ENCODE measurements at regions not wholly inside any gene's neighbourhood (a gene's known extent, or its start where the extent isn't known, plus 50 kb on each side); places are given as distances from the start of the nearest gene placed in this dataset.
"Not testable (repeated sequence)": the region's sequence is repeated elsewhere in the genome, so short reads cannot be mapped to it uniquely, and the experiment has no call there.

DNA sequence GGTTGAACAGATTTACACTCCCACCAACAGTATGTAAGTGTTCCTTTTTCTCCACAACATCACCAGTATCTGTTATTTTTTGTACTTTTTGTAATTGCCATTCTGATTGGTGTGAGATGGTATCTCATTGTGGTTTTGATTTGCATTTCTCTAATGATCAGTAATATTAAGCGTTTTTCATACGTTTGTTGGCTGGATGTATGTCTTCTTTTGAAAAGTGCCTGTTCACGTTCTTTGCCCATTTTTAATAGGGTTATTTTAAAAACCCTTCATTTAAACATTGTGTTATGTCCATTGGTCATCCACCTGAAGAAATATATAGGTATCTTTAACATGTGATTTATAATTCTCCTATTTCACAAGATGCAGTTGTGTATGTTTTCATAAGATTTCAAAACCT is 291.3 kb downstream of the SEMA3D start:
- Histone ChIP-seq H3K9me3 (ENCODE audit: control insufficient read depth, insufficient read depth, low read length) (no peaks in the 10 kb centered on the region), H3K36me3 (ENCODE audit: control insufficient read depth, insufficient read depth, low read length) (no peaks in the 10 kb centered on the region), H3K4me1 (ENCODE audit: control insufficient read depth, insufficient read depth, low read length) (no peaks in the 10 kb centered on the region), H3K27ac (ENCODE audit: low read depth, low read length) (no peak overlapping the region), H3K4me3 (ENCODE audit: low read depth, low read length) (no peak overlapping the region), H3K27me3 (ENCODE audit: control insufficient read depth, insufficient read depth, low read length) (no peaks in the 10 kb centered on the region)
- DNase-seq (ENCODE audit: low read depth in 4 of 6, low spot score in 6 of 6): no peak
- no CpG with 5 or more reads among the region's 3 CpGs for WGBS (ENCODE audit: insufficient coverage)

- not testable (repeated sequence) for H3K36me3 ChIP-seq (ENCODE audit: control insufficient read depth, insufficient read depth, low read length); H3K4me3 ChIP-seq (ENCODE audit: low read depth, low read length)
- no CpG with 5 or more reads among the region's 1 CpG for WGBS (ENCODE audit: insufficient coverage)
Observed at GRCh38 chr7:84883570-84883969, 303.3 kb downstream of the SEMA3D start.

DNA sequence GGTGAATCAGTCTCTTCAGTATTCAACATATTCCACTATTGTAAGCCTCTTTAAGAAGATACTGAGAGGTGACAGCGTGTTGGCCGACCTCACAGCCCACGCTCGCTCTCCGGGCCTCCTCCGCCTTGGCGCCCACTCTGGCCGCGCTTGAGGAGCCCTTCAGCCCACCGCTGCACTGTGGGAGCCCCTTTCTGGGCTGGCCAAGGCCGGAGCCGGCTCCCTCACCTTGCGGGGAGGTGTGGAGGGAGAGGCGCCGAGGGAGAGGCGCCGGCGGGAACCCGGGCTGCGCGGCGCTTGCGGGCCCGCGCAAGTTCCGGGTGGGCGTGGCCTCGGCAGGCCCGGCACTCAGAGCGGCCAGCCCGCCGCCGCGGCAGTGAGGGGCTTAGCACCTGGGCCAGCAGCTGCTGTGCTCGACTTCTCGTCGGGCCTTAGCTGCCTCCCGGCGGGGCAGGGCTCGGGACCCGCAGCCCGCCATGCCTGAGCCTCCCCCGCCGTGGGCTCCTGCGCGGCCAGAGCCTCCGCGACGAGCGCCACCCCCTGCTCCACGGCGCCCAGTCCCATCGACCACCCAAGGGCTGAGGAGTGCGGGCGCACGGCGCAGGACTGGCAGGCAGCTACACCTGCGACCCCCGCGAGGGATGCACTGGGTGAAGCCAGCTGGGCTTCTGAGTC is 306.4 kb downstream of the SEMA3D start:
- 96% methylated on average over 54 of the region's 60 CpGs for WGBS (ENCODE audit: insufficient coverage)
- not testable (repeated sequence) for DNase-seq (ENCODE audit: low read depth in 4 of 6, low spot score in 6 of 6); H3K9me3 ChIP-seq (ENCODE audit: control insufficient read depth, insufficient read depth, low read length)

More at GRCh38 chr7:84883570-84883969, 303.3 kb downstream of the SEMA3D start:
- H3K9me3 ChIP-seq (ENCODE audit: control insufficient read depth, insufficient read depth, low read length); H3K27ac ChIP-seq (ENCODE audit: low read depth, low read length); H3K27me3 ChIP-seq (ENCODE audit: control insufficient read depth, insufficient read depth, low read length); H3K4me1 ChIP-seq (ENCODE audit: control insufficient read depth, insufficient read depth, low read length); DNase-seq (ENCODE audit: low read depth in 4 of 6, low spot score in 6 of 6): not testable (repeated sequence)

GRCh38 chr7:84879570-84880325 is 307.1 kb downstream of the SEMA3D start:
- no peak overlapping the region for H3K27ac ChIP-seq (ENCODE audit: low read depth, low read length)
- no peaks in the 10 kb centered on the region for H3K9me3 ChIP-seq (ENCODE audit: control insufficient read depth, insufficient read depth, low read length)
- no CpG with 5 or more reads among the region's 3 CpGs for WGBS (ENCODE audit: insufficient coverage)
- no peaks in the 10 kb centered on the region for H3K27me3 ChIP-seq (ENCODE audit: control insufficient read depth, insufficient read depth, low read length)
- peak in 2 of 6 donors; percentile 14 to 53 for DNase-seq (ENCODE audit: low read depth in 4 of 6, low spot score in 6 of 6)
- no peak overlapping the region for H3K4me3 ChIP-seq (ENCODE audit: low read depth, low read length)
- H3K4me1 ChIP-seq (ENCODE audit: control insufficient read depth, insufficient read depth, low read length): no peaks in the 10 kb centered on the region
- no peaks in the 10 kb centered on the region for H3K36me3 ChIP-seq (ENCODE audit: control insufficient read depth, insufficient read depth, low read length)

More for the DNA sequence above, 306.4 kb downstream of the SEMA3D start:
- not testable (repeated sequence) for H3K27me3 ChIP-seq (ENCODE audit: control insufficient read depth, insufficient read depth, low read length); H3K4me3 ChIP-seq (ENCODE audit: low read depth, low read length); H3K4me1 ChIP-seq (ENCODE audit: control insufficient read depth, insufficient read depth, low read length); H3K27ac ChIP-seq (ENCODE audit: low read depth, low read length); H3K36me3 ChIP-seq (ENCODE audit: control insufficient read depth, insufficient read depth, low read length)

DNA sequence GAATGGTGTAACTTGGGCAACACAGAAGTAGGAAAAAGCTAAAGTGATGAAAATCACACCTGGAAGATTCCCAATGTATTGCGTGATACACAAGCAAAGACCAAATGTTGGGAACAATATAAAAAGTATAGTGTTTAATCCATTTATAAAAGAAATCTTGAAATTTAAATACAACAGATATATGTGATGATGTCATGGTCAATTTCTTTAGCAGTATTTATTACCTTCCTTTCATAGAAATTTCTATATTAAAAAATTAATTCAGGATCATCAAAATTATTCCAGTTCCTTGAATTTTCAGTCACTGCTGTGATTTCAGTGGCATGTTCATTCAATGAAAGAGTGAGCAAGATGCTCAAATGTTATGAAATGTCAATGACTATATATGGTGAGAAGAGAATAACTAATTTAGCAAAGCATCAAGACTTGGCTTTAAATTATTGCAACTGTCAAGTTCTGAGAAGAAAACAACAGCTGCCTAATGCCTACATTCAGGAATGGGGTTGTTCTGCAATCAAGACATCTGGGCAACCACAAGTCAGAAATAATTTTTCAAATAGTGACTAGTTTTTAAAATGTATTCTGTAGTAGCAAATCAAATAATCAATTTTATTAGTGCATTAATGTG is 308.8 kb downstream of the SEMA3D start:
- no peaks in the 10 kb centered on the region for H3K4me1 ChIP-seq (ENCODE audit: control insufficient read depth, insufficient read depth, low read length)
- H3K9me3 ChIP-seq (ENCODE audit: control insufficient read depth, insufficient read depth, low read length): no peaks in the 10 kb centered on the region
- no peaks in the 10 kb centered on the region for H3K36me3 ChIP-seq (ENCODE audit: control insufficient read depth, insufficient read depth, low read length)
- H3K27me3 ChIP-seq (ENCODE audit: control insufficient read depth, insufficient read depth, low read length): no peaks in the 10 kb centered on the region
- H3K27ac ChIP-seq (ENCODE audit: low read depth, low read length): no peak overlapping the region
- peak in 1 of 6 donors; percentile 14 for DNase-seq (ENCODE audit: low read depth in 4 of 6, low spot score in 6 of 6)
- H3K4me3 ChIP-seq (ENCODE audit: low read depth, low read length): no peak overlapping the region
- no CpG with 5 or more reads among the region's 1 CpG for WGBS (ENCODE audit: insufficient coverage)

- 96% methylated on average over 16 of the region's 16 CpGs for WGBS (ENCODE audit: insufficient coverage)
Observed at GRCh38 chr7:84876061-84876821, 310.6 kb downstream of the SEMA3D start.

GRCh38 chr7:84865560-84865959 is 321.3 kb downstream of the SEMA3D start:
- Histone ChIP-seq H3K27ac (ENCODE audit: low read depth, low read length) (no peak overlapping the region), H3K36me3 (ENCODE audit: control insufficient read depth, insufficient read depth, low read length) (no peaks in the 10 kb centered on the region), H3K27me3 (ENCODE audit: control insufficient read depth, insufficient read depth, low read length) (no peaks in the 10 kb centered on the region), H3K4me1 (ENCODE audit: control insufficient read depth, insufficient read depth, low read length) (no peaks in the 10 kb centered on the region), H3K4me3 (ENCODE audit: low read depth, low read length) (no peak overlapping the region), H3K9me3 (ENCODE audit: control insufficient read depth, insufficient read depth, low read length) (no peaks in the 10 kb centered on the region)
- 100% methylated on average over 1 of the region's 1 CpG for WGBS (ENCODE audit: insufficient coverage)
- DNase-seq (ENCODE audit: low read depth in 4 of 6, low spot score in 6 of 6): no peak

More at GRCh38 chr7:84876061-84876821, 310.6 kb downstream of the SEMA3D start:
- H3K27ac ChIP-seq (ENCODE audit: low read depth, low read length): no peak overlapping the region
- H3K4me3 ChIP-seq (ENCODE audit: low read depth, low read length): no peak overlapping the region
- no peaks in the 10 kb centered on the region for H3K4me1 ChIP-seq (ENCODE audit: control insufficient read depth, insufficient read depth, low read length)
- no peaks in the 10 kb centered on the region for H3K9me3 ChIP-seq (ENCODE audit: control insufficient read depth, insufficient read depth, low read length)
- no peaks in the 10 kb centered on the region for H3K27me3 ChIP-seq (ENCODE audit: control insufficient read depth, insufficient read depth, low read length)
- H3K36me3 ChIP-seq (ENCODE audit: control insufficient read depth, insufficient read depth, low read length): no peaks in the 10 kb centered on the region
- DNase-seq (ENCODE audit: low read depth in 4 of 6, low spot score in 6 of 6): no peak

DNA sequence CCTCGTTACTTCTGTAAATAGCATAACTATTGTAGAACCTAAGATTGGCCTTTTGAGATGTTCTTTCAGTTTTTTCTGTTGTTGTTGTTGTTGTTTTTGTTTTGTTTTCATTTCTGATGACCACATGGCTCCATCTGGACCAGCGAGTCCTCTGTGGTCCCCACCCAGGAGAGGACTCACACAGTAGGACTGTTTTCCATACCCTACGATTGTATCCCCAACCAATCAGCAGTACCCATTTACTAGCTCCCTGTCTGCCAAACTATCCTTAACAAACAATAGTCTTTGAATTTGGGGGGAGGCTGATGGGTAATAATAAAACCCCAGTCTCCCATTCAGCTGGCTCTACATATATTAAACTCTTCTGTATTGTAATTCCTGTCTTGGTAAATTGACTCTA is 329.5 kb downstream of the SEMA3D start:
- H3K36me3 ChIP-seq (ENCODE audit: control insufficient read depth, insufficient read depth, low read length): no peaks in the 10 kb centered on the region
- DNase-seq (ENCODE audit: low read depth in 4 of 6, low spot score in 6 of 6): no peak
- WGBS (ENCODE audit: insufficient coverage): 100% methylated on average over 1 of the region's 3 CpGs

DNA sequence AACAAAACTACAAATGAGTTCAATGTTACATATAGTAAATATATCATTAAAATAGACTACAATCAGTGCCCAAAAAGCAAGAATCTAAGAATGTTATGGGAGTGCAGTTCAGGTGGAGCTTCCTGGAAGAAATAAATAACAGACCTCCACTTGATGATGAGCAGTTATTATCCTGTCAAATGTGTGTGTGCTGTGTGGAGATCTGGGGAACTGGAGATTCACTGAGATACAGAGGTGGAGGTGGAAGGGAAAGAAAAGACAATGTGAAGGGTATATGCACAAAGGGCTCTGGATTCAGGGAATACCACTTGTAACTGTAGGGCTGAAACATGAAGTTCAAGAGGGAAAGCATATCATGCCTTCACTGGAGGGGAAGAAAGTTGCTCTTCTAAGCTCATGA is 331.1 kb downstream of the SEMA3D start:
- no peaks in the 10 kb centered on the region for H3K36me3 ChIP-seq (ENCODE audit: control insufficient read depth, insufficient read depth, low read length)
- no peaks in the 10 kb centered on the region for H3K9me3 ChIP-seq (ENCODE audit: control insufficient read depth, insufficient read depth, low read length)
- H3K4me3 ChIP-seq (ENCODE audit: low read depth, low read length): no peak overlapping the region
- H3K4me1 ChIP-seq (ENCODE audit: control insufficient read depth, insufficient read depth, low read length): no peaks in the 10 kb centered on the region
- no peaks in the 10 kb centered on the region for H3K27me3 ChIP-seq (ENCODE audit: control insufficient read depth, insufficient read depth, low read length)
- DNase-seq (ENCODE audit: low read depth in 4 of 6, low spot score in 6 of 6): no peak
- H3K27ac ChIP-seq (ENCODE audit: low read depth, low read length): no peak overlapping the region

More for the DNA sequence above, 329.5 kb downstream of the SEMA3D start:
- H3K4me3 ChIP-seq (ENCODE audit: low read depth, low read length): no peak overlapping the region
- no peaks in the 10 kb centered on the region for H3K4me1 ChIP-seq (ENCODE audit: control insufficient read depth, insufficient read depth, low read length)
- H3K27ac ChIP-seq (ENCODE audit: low read depth, low read length): no peak overlapping the region
- no peaks in the 10 kb centered on the region for H3K9me3 ChIP-seq (ENCODE audit: control insufficient read depth, insufficient read depth, low read length)
- no peaks in the 10 kb centered on the region for H3K27me3 ChIP-seq (ENCODE audit: control insufficient read depth, insufficient read depth, low read length)

All from spinal cord (tissue), 9 donors.